ENCODE measurements at regions not wholly inside any gene's neighbourhood (a gene's known extent, or its start where the extent isn't known, plus 50 kb on each side); places are given as distances from the start of the nearest gene placed in this dataset.

- no peak overlapping the region for H2BK20ac ChIP-seq (ENCODE audit: low read depth, low read length)
- no peak overlapping the region for H3K4me3 ChIP-seq (ENCODE audit: insufficient read depth, low read depth, low read length)
- H3K27me3 ChIP-seq (ENCODE audit: control insufficient read depth, insufficient read depth, low read length): peaks cover 13% of the 10 kb centered on the region
- intact Hi-C loops (cut with micrococcal nuclease) (no loop called here), dilution Hi-C loops (cut with HindIII; ENCODE audit: low sequenced_read_pairs, unreplicated experiment) (no loop called here), in situ Hi-C loops (cut with MboI; ENCODE audit: low sequenced_read_pairs) (no loop called here)
- no peak for ATAC-seq (ENCODE audit: low read depth)
- H3K9me1 ChIP-seq (ENCODE audit: insufficient read depth, low read length): peaks cover 11% of the 10 kb centered on the region; the same call in 1 of the 2 replicates
- no peak for TF ChIP-seq RCOR1 (IDR thresholded peaks at IDR 0.05; ENCODE audit: insufficient replicate concordance, low read length)
- TF ChIP-seq SMC3 (IDR thresholded peaks at IDR 0.05; ENCODE audit: low read depth, low read length): no peak
- TF ChIP-seq CEBPB (IDR thresholded peaks at IDR 0.05; ENCODE audit: low read depth, low read length): no peak
- TF ChIP-seq POLR2A (IDR thresholded peaks at IDR 0.05; ENCODE audit: low read depth, low read length): no peak
- TF ChIP-seq CHD1 (IDR thresholded peaks at IDR 0.05; ENCODE audit: low read depth, low read length): no peak
- no peak for TF ChIP-seq ELK1 (IDR thresholded peaks at IDR 0.05; ENCODE audit: borderline replicate concordance, low read depth, low read length)
- no peak for TF ChIP-seq MXI1 (IDR thresholded peaks at IDR 0.05; ENCODE audit: borderline replicate concordance, low read depth, low read length)
- TF ChIP-seq MAFK (IDR thresholded peaks at IDR 0.05; ENCODE audit: low read depth, low read length): no peak
- TF ChIP-seq USF2 (IDR thresholded peaks at IDR 0.05; ENCODE audit: low read depth, low read length): no peak
- no peak for TF ChIP-seq FOS (IDR thresholded peaks at IDR 0.05; ENCODE audit: low read depth, low read length)
- TF ChIP-seq RAD21 (IDR thresholded peaks at IDR 0.05; ENCODE audit: low read length): no peak
- TF ChIP-seq CTCF (conservative IDR thresholded peaks at IDR 0.05; ENCODE audit: low read depth, low read length): no peak
- no TSS peak for BruUV-seq (replicated peaks)
- POLR2A ChIA-PET (ENCODE audit: unreplicated experiment): interaction anchor here (0.7 kb wide), 1 partner anchor 348 kb away, joined by 5 read pairs; no protein-coding TSS in a partner anchor
- H2BK15ac ChIP-seq (ENCODE audit: low read depth, low read length): no peak overlapping the region
- no peak overlapping the region for H3K18ac ChIP-seq (ENCODE audit: low read depth, low read length)
- no peak overlapping the region for H2AK5ac ChIP-seq (ENCODE audit: low read depth, low read length)
- no peak overlapping the region for H4K91ac ChIP-seq (ENCODE audit: insufficient read depth, low read depth, low read length)
- CTCF ChIA-PET: no interaction called here
- no CpG with 5 or more reads among the region's 1 CpG for WGBS, 2 experiments (ENCODE audit: extremely low coverage in 2 of 2, insufficient read length in 1 of 2)
- H2BK120ac ChIP-seq (ENCODE audit: low read depth, low read length): no peak overlapping the region
- H3K9ac ChIP-seq (ENCODE audit: low read depth, low read length): no peak overlapping the region
- H2AFZ ChIP-seq (replicated peaks; ENCODE audit: low read length, poor library complexity): no peak overlapping the region
- no peak overlapping the region for H3K56ac ChIP-seq (ENCODE audit: extremely low read depth, insufficient read depth, low read length)
- no peaks in the 10 kb centered on the region for H3K79me1 ChIP-seq (ENCODE audit: low read depth in 1 of 2, low read length in 2 of 2)
- H3K23ac ChIP-seq (ENCODE audit: low read depth, low read length): no peak overlapping the region
- H2BK5ac ChIP-seq (ENCODE audit: low read depth, low read length, poor library complexity, severe bottlenecking): no peak overlapping the region
- H4K20me1 ChIP-seq (ENCODE audit: insufficient read depth, low read length): no peaks in the 10 kb centered on the region
- no peaks in the 10 kb centered on the region for H3K36me3 ChIP-seq (ENCODE audit: control insufficient read depth, insufficient read depth, low read length)
- DNase-seq: no peak
- H3K9me3 ChIP-seq (ENCODE audit: control insufficient read depth, insufficient read depth, low read length): no peaks in the 10 kb centered on the region
- no peak overlapping the region for H4K8ac ChIP-seq (ENCODE audit: low read depth in 2 of 2, low read length in 2 of 2)
- H3K4ac ChIP-seq (ENCODE audit: low read depth, low read length): no peak overlapping the region
- H4K5ac ChIP-seq (ENCODE audit: low read depth, low read length): no peak overlapping the region
- no peak overlapping the region for H3K4me2 ChIP-seq (ENCODE audit: low read depth, low read length)
- H3K4me1 ChIP-seq (ENCODE audit: control insufficient read depth, insufficient read depth, low read length): peaks cover 10% of the 10 kb centered on the region
- H3K14ac ChIP-seq (replicated peaks; ENCODE audit: low read depth, low read length): no peak overlapping the region
- no peak overlapping the region for H2AK9ac ChIP-seq (replicated peaks; ENCODE audit: low read depth, low read length, poor library complexity)
- no peak overlapping the region for H3K27ac ChIP-seq (ENCODE audit: insufficient read depth, low read length)
Observed at GRCh38 chr5:71934322-71934721, 173.0 kb upstream of the MAP1B start.

Data from IMR-90 (cell line).